ENCODE measurements at regions not wholly inside any gene's neighbourhood (a gene's known extent, or its start where the extent isn't known, plus 50 kb on each side); places are given as distances from the start of the nearest gene placed in this dataset.

GRCh38 chr13:83056269-83056668, 826.0 kb downstream of the SLITRK1 start:
- intact Hi-C loops (cut with micrococcal nuclease): no loop called here
- Mint-ChIP-seq H3K27ac (no peak overlapping the region), H3K9me3 (peaks cover 0 to 4% (median 0%) of the 10 kb centered on the region in 7 donors), H3K27me3 (ENCODE audit: low read depth in 3 of 3) (no peaks in the 10 kb centered on the region), H3K36me3 (no peaks in the 10 kb centered on the region), H3K4me1 (no peaks in the 10 kb centered on the region), H3K4me3 (no peak overlapping the region)
- Histone ChIP-seq H3K9me3 (replicated peaks in 1 of 2; ENCODE audit: control insufficient read depth in 1 of 2, insufficient read depth in 1 of 2, low read length in 2 of 2) (no peaks in the 10 kb centered on the region), H3K9ac (ENCODE audit: insufficient read depth, low read length, poor library complexity, severe bottlenecking) (no peak overlapping the region), H3K79me2 (ENCODE audit: insufficient read depth, low read length) (no peaks in the 10 kb centered on the region), H4K20me1 (ENCODE audit: insufficient read depth, low read length) (no peaks in the 10 kb centered on the region), H2AFZ (ENCODE audit: insufficient read depth, low read depth, low read length, poor library complexity, severe bottlenecking) (no peak overlapping the region), H3K4me1 (ENCODE audit: control insufficient read depth in 1 of 2, insufficient read depth in 2 of 2, low read length in 2 of 2) (no peaks in the 10 kb centered on the region), H3K36me3 (replicated peaks in 1 of 2; ENCODE audit: control insufficient read depth in 1 of 2, insufficient read depth in 2 of 2, low read length in 2 of 2) (no peaks in the 10 kb centered on the region), H3K4me3 (replicated peaks in 1 of 3; ENCODE audit: low read depth in 2 of 3, low read length in 3 of 3) (no peak overlapping the region), H3K4me2 (replicated peaks; ENCODE audit: extremely low read depth, low read length, poor library complexity, severe bottlenecking) (no peak overlapping the region), H3K27ac (ENCODE audit: low read depth in 1 of 2, low read length in 2 of 2) (no peak overlapping the region), H3K27me3 (ENCODE audit: control insufficient read depth in 2 of 2, insufficient read depth in 2 of 2, low read length in 2 of 2) (no peaks in the 10 kb centered on the region)
- no CpG with 5 or more reads among the region's 3 CpGs for WGBS (ENCODE audit: insufficient coverage)
- TF ChIP-seq, protein P1, sequence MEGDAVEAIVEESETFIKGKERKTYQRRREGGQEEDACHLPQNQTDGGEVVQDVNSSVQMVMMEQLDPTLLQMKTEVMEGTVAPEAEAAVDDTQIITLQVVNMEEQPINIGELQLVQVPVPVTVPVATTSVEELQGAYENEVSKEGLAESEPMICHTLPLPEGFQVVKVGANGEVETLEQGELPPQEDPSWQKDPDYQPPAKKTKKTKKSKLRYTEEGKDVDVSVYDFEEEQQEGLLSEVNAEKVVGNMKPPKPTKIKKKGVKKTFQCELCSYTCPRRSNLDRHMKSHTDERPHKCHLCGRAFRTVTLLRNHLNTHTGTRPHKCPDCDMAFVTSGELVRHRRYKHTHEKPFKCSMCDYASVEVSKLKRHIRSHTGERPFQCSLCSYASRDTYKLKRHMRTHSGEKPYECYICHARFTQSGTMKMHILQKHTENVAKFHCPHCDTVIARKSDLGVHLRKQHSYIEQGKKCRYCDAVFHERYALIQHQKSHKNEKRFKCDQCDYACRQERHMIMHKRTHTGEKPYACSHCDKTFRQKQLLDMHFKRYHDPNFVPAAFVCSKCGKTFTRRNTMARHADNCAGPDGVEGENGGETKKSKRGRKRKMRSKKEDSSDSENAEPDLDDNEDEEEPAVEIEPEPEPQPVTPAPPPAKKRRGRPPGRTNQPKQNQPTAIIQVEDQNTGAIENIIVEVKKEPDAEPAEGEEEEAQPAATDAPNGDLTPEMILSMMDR (IDR thresholded peaks at IDR 0.05): no peak
- no peak for DNase-seq

DNA sequence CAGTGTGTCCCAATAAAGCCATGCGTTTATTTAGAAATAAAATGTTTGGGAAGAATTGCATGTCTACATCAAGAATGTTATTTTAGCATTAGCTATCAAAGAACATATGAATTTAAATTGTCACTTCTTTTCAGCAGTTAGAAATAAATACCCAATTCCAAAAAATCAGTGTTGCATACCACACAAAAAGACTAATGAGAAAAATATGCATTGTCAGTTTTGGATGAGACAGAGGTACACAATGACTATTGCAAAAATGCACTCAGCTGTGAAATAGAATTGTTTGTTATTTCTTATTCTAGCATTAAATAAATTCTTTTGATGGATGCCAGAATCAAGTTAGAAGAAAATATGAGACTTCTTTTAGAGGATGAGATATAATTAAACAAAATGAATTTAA, 833.9 kb downstream of the SLITRK1 start:
- no CpG with 5 or more reads among the region's 1 CpG for WGBS (ENCODE audit: insufficient coverage)
- intact Hi-C loops (cut with micrococcal nuclease): no loop called here
- no peaks in the 10 kb centered on the region for H4K20me1 ChIP-seq (ENCODE audit: insufficient read depth, low read length)
- no peaks in the 10 kb centered on the region for H3K4me1 ChIP-seq (ENCODE audit: control insufficient read depth in 1 of 2, insufficient read depth in 2 of 2, low read length in 2 of 2)
- peaks cover 0 to 9% (median 3%) of the 10 kb centered on the region in 7 donors for H3K9me3 Mint-ChIP-seq
- H3K27me3 Mint-ChIP-seq (ENCODE audit: low read depth in 3 of 3): no peaks in the 10 kb centered on the region
- H3K4me3 Mint-ChIP-seq: no peak overlapping the region
- no peaks in the 10 kb centered on the region for H3K36me3 Mint-ChIP-seq
- no peaks in the 10 kb centered on the region for H3K27me3 ChIP-seq (ENCODE audit: control insufficient read depth in 2 of 2, insufficient read depth in 2 of 2, low read length in 2 of 2)
- TF ChIP-seq, protein P1 (IDR thresholded peaks at IDR 0.05): no peak
- no peak for DNase-seq
- H3K36me3 ChIP-seq (replicated peaks in 1 of 2; ENCODE audit: control insufficient read depth in 1 of 2, insufficient read depth in 2 of 2, low read length in 2 of 2): no peaks in the 10 kb centered on the region
- H3K4me1 Mint-ChIP-seq: no peaks in the 10 kb centered on the region
- no peaks in the 10 kb centered on the region for H3K9me3 ChIP-seq (replicated peaks in 1 of 2; ENCODE audit: control insufficient read depth in 1 of 2, insufficient read depth in 1 of 2, low read length in 2 of 2)
- H3K79me2 ChIP-seq (ENCODE audit: insufficient read depth, low read length): no peaks in the 10 kb centered on the region
- H2AFZ ChIP-seq (ENCODE audit: insufficient read depth, low read depth, low read length, poor library complexity, severe bottlenecking): no peak overlapping the region
- H3K4me3 ChIP-seq (replicated peaks in 1 of 3; ENCODE audit: low read depth in 2 of 3, low read length in 3 of 3): no peak overlapping the region
- H3K27ac Mint-ChIP-seq: no peak overlapping the region
- H3K9ac ChIP-seq (ENCODE audit: insufficient read depth, low read length, poor library complexity, severe bottlenecking): no peak overlapping the region
- no peak overlapping the region for H3K4me2 ChIP-seq (replicated peaks; ENCODE audit: extremely low read depth, low read length, poor library complexity, severe bottlenecking)
- no peak overlapping the region for H3K27ac ChIP-seq (ENCODE audit: low read depth in 1 of 2, low read length in 2 of 2)

Data from CD14-positive monocyte (primary cell).